Mucosa of descending colon (tissue), 3 donors: ENCODE measurements at regions not wholly inside any gene's neighbourhood (a gene's known extent, or its start where the extent isn't known, plus 50 kb on each side); places are given as distances from the start of the nearest gene placed in this dataset.

Experiments used
- ATAC-seq: fragments of 200-7000 bp; cut with Tn5 transposase; one replicate; pipeline ENCODE4 v1.9.1; 2020; ENCODE audit warnings: mild to moderate bottlenecking, moderate library complexity
- DNase-seq, 3 donors: peaks; one replicate each; pipeline ENCODE4 v3.0.0-alpha.2; 2020
- H3K36me3 ChIP-seq: fragments of 200-600 bp; one replicate; pipeline ENCODE4 v1.8.0; 2021; ENCODE audit warnings: low read depth, mild to moderate bottlenecking
- H3K4me1 ChIP-seq: fragments of 200-600 bp; one replicate; pipeline ENCODE4 v1.8.0; 2021; ENCODE audit warnings: low read depth, mild to moderate bottlenecking
- H3K4me3 ChIP-seq: fragments of 200-600 bp; one replicate; pipeline ENCODE4 v1.8.0; 2021; ENCODE audit warnings: mild to moderate bottlenecking
- H3K9me3 ChIP-seq: fragments of 200-600 bp; one replicate; pipeline ENCODE4 v1.8.0; 2021; ENCODE audit warnings: mild to moderate bottlenecking
- CTCF ChIP-seq: fragments of 200-600 bp; IDR thresholded peaks from one replicate; pipeline ENCODE4 v1.8.0; 2022; ENCODE audit warnings: antibody characterized with exemption, mild to moderate bottlenecking
- intact Hi-C, 2 donors: fragments of 100-400 bp; cut with DNase I in 1 of 2; cut with micrococcal nuclease in 1 of 2; formaldehyde crosslinking; loops; one replicate each; pipeline versions ENCODE4 v1.11.0 to v1.11.1; 2022; cut with DNase I, micrococcal nuclease
- donor health status: DM: no; HTN: no; CAD: no; lungs with moderate emphysema.
- donor health status: DM: no; HTN: no; CAD: no.
- donor health status: DM: no; HTN: yes; CAD: no.

GRCh38 chr12:29991924-29992323 lies 208.2 kb upstream of the TMTC1 start:
- intact Hi-C loops = no loop called here
- DNase-seq (no peak), ATAC-seq (no peak)

GRCh38 chr12:29990971-29991370 lies 207.2 kb upstream of the TMTC1 start:
- ATAC-seq = no peak
- no peak for TF ChIP-seq CTCF
- no peak for DNase-seq
- H3K36me3 ChIP-seq = no peaks in the 10 kb centered on the region
- no peak overlapping the region for H3K4me3 ChIP-seq
- no peaks in the 10 kb centered on the region for H3K4me1 ChIP-seq
- no peaks in the 10 kb centered on the region for H3K9me3 ChIP-seq
- intact Hi-C loops = no loop called here

More at GRCh38 chr12:29991924-29992323, 208.2 kb upstream of the TMTC1 start:
- no peaks in the 10 kb centered on the region for H3K36me3 ChIP-seq
- H3K4me1 ChIP-seq = no peaks in the 10 kb centered on the region
- no peak overlapping the region for H3K4me3 ChIP-seq
- H3K9me3 ChIP-seq = no peaks in the 10 kb centered on the region
- no peak for TF ChIP-seq CTCF

- Histone ChIP-seq H3K9me3 (peaks cover 28% of the 10 kb centered on the region), H3K4me3 (no peak overlapping the region), H3K4me1 (no peaks in the 10 kb centered on the region), H3K36me3 (no peaks in the 10 kb centered on the region)
- no peak for TF ChIP-seq CTCF
- DNase-seq (no peak), ATAC-seq (no peak)
- intact Hi-C loops = no loop called here
Measured at GRCh38 chr12:29983851-29984250, 200.1 kb upstream of the TMTC1 start.

- intact Hi-C loops = no loop called here
- ATAC-seq (no peak), DNase-seq (no peak)
- Histone ChIP-seq H3K9me3 (peaks cover 30% of the 10 kb centered on the region), H3K4me1 (no peaks in the 10 kb centered on the region), H3K4me3 (no peak overlapping the region), H3K36me3 (no peaks in the 10 kb centered on the region)
- TF ChIP-seq CTCF = no peak
Measured at GRCh38 chr12:29980304-29980703, 196.6 kb upstream of the TMTC1 start.

- H3K4me1 ChIP-seq = no peaks in the 10 kb centered on the region
- H3K36me3 ChIP-seq = no peaks in the 10 kb centered on the region
- no peaks in the 10 kb centered on the region for H3K9me3 ChIP-seq
- ATAC-seq = no peak
- no peak overlapping the region for H3K4me3 ChIP-seq
- no peak for DNase-seq
- intact Hi-C loops = no loop called here
- TF ChIP-seq CTCF = no peak
Measured at GRCh38 chr12:29971446-29971845, 187.7 kb upstream of the TMTC1 start.

GRCh38 chr12:29970501-29970900 lies 186.8 kb upstream of the TMTC1 start:
- Histone ChIP-seq H3K9me3 (no peaks in the 10 kb centered on the region), H3K36me3 (no peaks in the 10 kb centered on the region), H3K4me1 (no peaks in the 10 kb centered on the region), H3K4me3 (no peak overlapping the region)
- ATAC-seq (no peak), DNase-seq (no peak)
- no peak for TF ChIP-seq CTCF
- intact Hi-C loops = no loop called here
